ENCODE measurements at regions not wholly inside any gene's neighbourhood (a gene's known extent, or its start where the extent isn't known, plus 50 kb on each side); places are given as distances from the start of the nearest gene placed in this dataset.
"Not testable (repeated sequence)": the region's sequence is repeated elsewhere in the genome, so short reads cannot be mapped to it uniquely, and the experiment has no call there.

GRCh38 chr12:83629931-83630330 is 943.2 kb downstream of the TMTC2 start:
- H3K4me3 Mint-ChIP-seq = no peak overlapping the region
- intact Hi-C loops (cut with micrococcal nuclease) = no loop called here

GRCh38 chr12:83622205-83622604 is 935.5 kb downstream of the TMTC2 start:
- H3K27ac Mint-ChIP-seq = no peak overlapping the region
- no peaks in the 10 kb centered on the region for H3K27me3 Mint-ChIP-seq (ENCODE audit: insufficient read depth)
- intact Hi-C loops (cut with micrococcal nuclease) = no loop called here
- H3K4me3 Mint-ChIP-seq = no peak overlapping the region
- H3K4me1 Mint-ChIP-seq (ENCODE audit: low read depth) = no peaks in the 10 kb centered on the region
- DNase-seq (ENCODE audit: low spot score) = no peak
- no peaks in the 10 kb centered on the region for H3K9me3 Mint-ChIP-seq
- no peaks in the 10 kb centered on the region for H3K36me3 Mint-ChIP-seq (ENCODE audit: low read depth)

More at GRCh38 chr12:83629931-83630330, 943.2 kb downstream of the TMTC2 start:
- Mint-ChIP-seq H3K4me1 (ENCODE audit: low read depth) (no peaks in the 10 kb centered on the region), H3K27ac (no peak overlapping the region), H3K36me3 (ENCODE audit: low read depth) (no peaks in the 10 kb centered on the region), H3K9me3 (no peaks in the 10 kb centered on the region), H3K27me3 (ENCODE audit: insufficient read depth) (no peaks in the 10 kb centered on the region)
- DNase-seq (ENCODE audit: low spot score) = no peak

- H3K27ac Mint-ChIP-seq = no peak overlapping the region
- no peaks in the 10 kb centered on the region for H3K4me1 Mint-ChIP-seq (ENCODE audit: low read depth)
- H3K4me3 Mint-ChIP-seq = no peak overlapping the region
- no peaks in the 10 kb centered on the region for H3K27me3 Mint-ChIP-seq (ENCODE audit: insufficient read depth)
- peaks cover 3% of the 10 kb centered on the region for H3K9me3 Mint-ChIP-seq
- intact Hi-C loops (cut with micrococcal nuclease) = no loop called here
- DNase-seq (ENCODE audit: low spot score) = no peak
- no peaks in the 10 kb centered on the region for H3K36me3 Mint-ChIP-seq (ENCODE audit: low read depth)
These were observed 933.3 kb downstream of the TMTC2 start for GRCh38 chr12:83619973-83620372.

GRCh38 chr12:83615152-83615551 is 928.4 kb downstream of the TMTC2 start:
- no peak for DNase-seq (ENCODE audit: low spot score)
- Mint-ChIP-seq H3K4me1 (ENCODE audit: low read depth) (no peaks in the 10 kb centered on the region), H3K36me3 (ENCODE audit: low read depth) (no peaks in the 10 kb centered on the region), H3K27me3 (ENCODE audit: insufficient read depth) (no peaks in the 10 kb centered on the region), H3K9me3 (peaks cover 8% of the 10 kb centered on the region), H3K27ac (no peak overlapping the region), H3K4me3 (no peak overlapping the region)
- intact Hi-C loops (cut with micrococcal nuclease) = no loop called here

- Mint-ChIP-seq H3K27ac (no peak overlapping the region), H3K27me3 (ENCODE audit: insufficient read depth) (no peaks in the 10 kb centered on the region), H3K4me3 (no peak overlapping the region), H3K9me3 (peaks cover 14% of the 10 kb centered on the region), H3K36me3 (ENCODE audit: low read depth) (no peaks in the 10 kb centered on the region), H3K4me1 (ENCODE audit: low read depth) (no peaks in the 10 kb centered on the region)
- intact Hi-C loops (cut with micrococcal nuclease) = no loop called here
- DNase-seq (ENCODE audit: low spot score) = no peak
These were observed 926.9 kb downstream of the TMTC2 start for GRCh38 chr12:83613586-83614110.

GRCh38 chr12:83603106-83603505 is 916.4 kb downstream of the TMTC2 start:
- no peak for DNase-seq (ENCODE audit: low spot score)
- no peaks in the 10 kb centered on the region for H3K4me1 Mint-ChIP-seq (ENCODE audit: low read depth)
- intact Hi-C loops (cut with micrococcal nuclease) = no loop called here
- H3K4me3 Mint-ChIP-seq = no peak overlapping the region
- peaks cover 46% of the 10 kb centered on the region for H3K9me3 Mint-ChIP-seq
- no peaks in the 10 kb centered on the region for H3K36me3 Mint-ChIP-seq (ENCODE audit: low read depth)
- H3K27me3 Mint-ChIP-seq (ENCODE audit: insufficient read depth) = no peaks in the 10 kb centered on the region
- no peak overlapping the region for H3K27ac Mint-ChIP-seq

- intact Hi-C loops (cut with micrococcal nuclease) = no loop called here
- DNase-seq (ENCODE audit: low spot score) = no peak
- no peak overlapping the region for H3K4me3 Mint-ChIP-seq
- H3K27ac Mint-ChIP-seq = no peak overlapping the region
- H3K27me3 Mint-ChIP-seq (ENCODE audit: insufficient read depth) = no peaks in the 10 kb centered on the region
- no peaks in the 10 kb centered on the region for H3K4me1 Mint-ChIP-seq (ENCODE audit: low read depth)
- no peaks in the 10 kb centered on the region for H3K36me3 Mint-ChIP-seq (ENCODE audit: low read depth)
- H3K9me3 Mint-ChIP-seq = peaks cover 5% of the 10 kb centered on the region
These were observed 888.6 kb downstream of the TMTC2 start for GRCh38 chr12:83575326-83575725.

- no peaks in the 10 kb centered on the region for H3K27me3 Mint-ChIP-seq (ENCODE audit: insufficient read depth)
- DNase-seq (ENCODE audit: low spot score) = no peak
- H3K9me3 Mint-ChIP-seq = peaks cover 9% of the 10 kb centered on the region
- no peaks in the 10 kb centered on the region for H3K4me1 Mint-ChIP-seq (ENCODE audit: low read depth)
- H3K4me3 Mint-ChIP-seq = no peak overlapping the region
- intact Hi-C loops (cut with micrococcal nuclease) = no loop called here
- H3K27ac Mint-ChIP-seq = no peak overlapping the region
- no peaks in the 10 kb centered on the region for H3K36me3 Mint-ChIP-seq (ENCODE audit: low read depth)
These were observed 887.4 kb downstream of the TMTC2 start for GRCh38 chr12:83574142-83574541.

- H3K36me3 Mint-ChIP-seq (ENCODE audit: low read depth) = no peaks in the 10 kb centered on the region
- intact Hi-C loops (cut with micrococcal nuclease) = no loop called here
- DNase-seq (ENCODE audit: low spot score) = no peak
- peaks cover 11% of the 10 kb centered on the region for H3K9me3 Mint-ChIP-seq
- no peak overlapping the region for H3K27ac Mint-ChIP-seq
- no peaks in the 10 kb centered on the region for H3K27me3 Mint-ChIP-seq (ENCODE audit: insufficient read depth)
- no peaks in the 10 kb centered on the region for H3K4me1 Mint-ChIP-seq (ENCODE audit: low read depth)
- no peak overlapping the region for H3K4me3 Mint-ChIP-seq
These were observed 887.0 kb downstream of the TMTC2 start for GRCh38 chr12:83573671-83574070.

GRCh38 chr12:83559650-83560049 is 872.9 kb downstream of the TMTC2 start:
- H3K9me3 Mint-ChIP-seq = peaks cover 14% of the 10 kb centered on the region
- no peaks in the 10 kb centered on the region for H3K4me1 Mint-ChIP-seq (ENCODE audit: low read depth)
- no peak overlapping the region for H3K4me3 Mint-ChIP-seq
- H3K27me3 Mint-ChIP-seq (ENCODE audit: insufficient read depth) = no peaks in the 10 kb centered on the region
- H3K36me3 Mint-ChIP-seq (ENCODE audit: low read depth) = no peaks in the 10 kb centered on the region
- H3K27ac Mint-ChIP-seq = no peak overlapping the region
- DNase-seq (ENCODE audit: low spot score) = no peak
- intact Hi-C loops (cut with micrococcal nuclease) = no loop called here

GRCh38 chr12:83556040-83556439 is 869.3 kb downstream of the TMTC2 start:
- DNase-seq (ENCODE audit: low spot score); H3K4me3 Mint-ChIP-seq; H3K27ac Mint-ChIP-seq; H3K36me3 Mint-ChIP-seq (ENCODE audit: low read depth); H3K27me3 Mint-ChIP-seq (ENCODE audit: insufficient read depth); intact Hi-C loops (cut with micrococcal nuclease); H3K4me1 Mint-ChIP-seq (ENCODE audit: low read depth): not testable (repeated sequence)
- H3K9me3 Mint-ChIP-seq = peaks cover 25% of the 10 kb centered on the region

- H3K36me3 Mint-ChIP-seq (ENCODE audit: low read depth) = no peaks in the 10 kb centered on the region
- no peaks in the 10 kb centered on the region for H3K27me3 Mint-ChIP-seq (ENCODE audit: insufficient read depth)
- no peak overlapping the region for H3K4me3 Mint-ChIP-seq
- H3K9me3 Mint-ChIP-seq = peaks cover 9% of the 10 kb centered on the region
- intact Hi-C loops (cut with micrococcal nuclease) = no loop called here
- H3K4me1 Mint-ChIP-seq (ENCODE audit: low read depth) = no peaks in the 10 kb centered on the region
- no peak overlapping the region for H3K27ac Mint-ChIP-seq
- DNase-seq (ENCODE audit: low spot score) = no peak
These were observed 854.7 kb downstream of the TMTC2 start for GRCh38 chr12:83541446-83541845.

- Mint-ChIP-seq H3K27me3 (ENCODE audit: insufficient read depth) (no peaks in the 10 kb centered on the region), H3K4me1 (ENCODE audit: low read depth) (no peaks in the 10 kb centered on the region), H3K4me3 (no peak overlapping the region), H3K27ac (no peak overlapping the region), H3K36me3 (ENCODE audit: low read depth) (no peaks in the 10 kb centered on the region), H3K9me3 (no peaks in the 10 kb centered on the region)
- intact Hi-C loops (cut with micrococcal nuclease) = no loop called here
- no peak for DNase-seq (ENCODE audit: low spot score)
These were observed 851.8 kb downstream of the TMTC2 start for GRCh38 chr12:83538361-83538965.

Data from activated T-helper 1 cell treated with anti-CD3 and anti-CD28 coated beads, Interleukin-12 subunit alpha, Interleukin-12 subunit beta, Interleukin-2, Interleukin-4 antibody, amounts not matched to agents 30 ng/mL and 10 ng/mL and 1 ng/mL, durations not matched to agents 14 hours and 24 hours and 36 hours (primary cell).